ENCODE measurements at regions not wholly inside any gene's neighbourhood (a gene's known extent, or its start where the extent isn't known, plus 50 kb on each side); places are given as distances from the start of the nearest gene placed in this dataset.

GRCh38 chr17:70687421-70687820 is 518.1 kb downstream of the KCNJ2 start:
- no peaks in the 10 kb centered on the region for H3K36me3 ChIP-seq (replicated peaks in 1 of 2; ENCODE audit: control extremely low read depth in 1 of 2, control insufficient read depth in 1 of 2, extremely low read depth in 1 of 2, insufficient read depth in 2 of 2, low read length in 1 of 2)
- no CpG with 5 or more reads among the region's 1 CpG for WGBS (ENCODE audit: insufficient coverage)
- no peak overlapping the region for H3K27ac ChIP-seq (ENCODE audit: low read length in 2 of 2)
- TF ChIP-seq CTCF (IDR thresholded peaks at IDR 0.05) = no peak
- Mint-ChIP-seq H3K27ac (no peak overlapping the region), H3K4me3 (no peak overlapping the region), H3K27me3 (no peaks in the 10 kb centered on the region), H3K9me3 (ENCODE audit: insufficient read depth) (no peaks in the 10 kb centered on the region), H3K4me1 (no peaks in the 10 kb centered on the region)
- no peaks in the 10 kb centered on the region for H3K4me1 ChIP-seq (ENCODE audit: control insufficient read depth in 2 of 2, insufficient read depth in 2 of 2, low read length in 2 of 2)
- H3K79me2 ChIP-seq (ENCODE audit: control insufficient read depth, insufficient read depth, low read length) = no peaks in the 10 kb centered on the region
- no peaks in the 10 kb centered on the region for H3K9me3 ChIP-seq (ENCODE audit: control extremely low read depth in 1 of 3, control insufficient read depth in 2 of 3, insufficient read depth in 1 of 3, low read length in 2 of 3)
- H3K4me3 ChIP-seq (ENCODE audit: control extremely low read depth in 1 of 5, extremely low read depth in 1 of 5, insufficient read depth in 1 of 5, low read depth in 2 of 5, low read length in 4 of 5) = no peak overlapping the region
- no peak overlapping the region for H3K9ac ChIP-seq (ENCODE audit: low read length)
- ATAC-seq (ENCODE audit: low read depth) = no peak
- no peaks in the 10 kb centered on the region for H3K27me3 ChIP-seq (replicated peaks in 1 of 4; ENCODE audit: control extremely low read depth in 1 of 4, control insufficient read depth in 3 of 4, insufficient read depth in 4 of 4, low read length in 3 of 4)
- no peak for DNase-seq
- H2AFZ ChIP-seq (ENCODE audit: insufficient read depth, low read depth, low read length, poor library complexity, severe bottlenecking) = no peak overlapping the region
- intact Hi-C loops (cut with micrococcal nuclease) = no loop called here
- POLR2A ChIA-PET = no interaction called here
- no peaks in the 10 kb centered on the region for H4K20me1 ChIP-seq (ENCODE audit: control insufficient read depth, insufficient read depth, low read length, poor library complexity, severe bottlenecking)
- no peak overlapping the region for H3K4me2 ChIP-seq (replicated peaks; ENCODE audit: low read depth, low read length, poor library complexity, severe bottlenecking)
- CTCF ChIA-PET = no interaction called here

- WGBS (ENCODE audit: insufficient coverage) = 81% methylated on average over 2 of the region's 2 CpGs
- no peaks in the 10 kb centered on the region for H3K27me3 ChIP-seq (replicated peaks in 1 of 4; ENCODE audit: control extremely low read depth in 1 of 4, control insufficient read depth in 3 of 4, insufficient read depth in 4 of 4, low read length in 3 of 4)
Observed at GRCh38 chr17:70691150-70691549, 521.8 kb downstream of the KCNJ2 start.

More at GRCh38 chr17:70691150-70691549, 521.8 kb downstream of the KCNJ2 start:
- Mint-ChIP-seq H3K4me1 (no peaks in the 10 kb centered on the region), H3K27me3 (no peaks in the 10 kb centered on the region), H3K27ac (no peak overlapping the region), H3K4me3 (no peak overlapping the region), H3K9me3 (ENCODE audit: insufficient read depth) (no peaks in the 10 kb centered on the region)
- Histone ChIP-seq H2AFZ (ENCODE audit: insufficient read depth, low read depth, low read length, poor library complexity, severe bottlenecking) (no peak overlapping the region), H3K27ac (ENCODE audit: low read length in 2 of 2) (no peak overlapping the region), H3K4me1 (ENCODE audit: control insufficient read depth in 2 of 2, insufficient read depth in 2 of 2, low read length in 2 of 2) (no peaks in the 10 kb centered on the region), H3K79me2 (ENCODE audit: control insufficient read depth, insufficient read depth, low read length) (no peaks in the 10 kb centered on the region), H3K4me3 (ENCODE audit: control extremely low read depth in 1 of 5, extremely low read depth in 1 of 5, insufficient read depth in 1 of 5, low read depth in 2 of 5, low read length in 4 of 5) (no peak overlapping the region), H3K4me2 (replicated peaks; ENCODE audit: low read depth, low read length, poor library complexity, severe bottlenecking) (no peak overlapping the region), H4K20me1 (ENCODE audit: control insufficient read depth, insufficient read depth, low read length, poor library complexity, severe bottlenecking) (no peaks in the 10 kb centered on the region), H3K9me3 (ENCODE audit: control extremely low read depth in 1 of 3, control insufficient read depth in 2 of 3, insufficient read depth in 1 of 3, low read length in 2 of 3) (no peaks in the 10 kb centered on the region), H3K9ac (ENCODE audit: low read length) (no peak overlapping the region), H3K36me3 (replicated peaks in 1 of 2; ENCODE audit: control extremely low read depth in 1 of 2, control insufficient read depth in 1 of 2, extremely low read depth in 1 of 2, insufficient read depth in 2 of 2, low read length in 1 of 2) (no peaks in the 10 kb centered on the region)
- POLR2A ChIA-PET = no interaction called here
- ATAC-seq (ENCODE audit: low read depth) (no peak), DNase-seq (no peak)
- CTCF ChIA-PET = no interaction called here
- TF ChIP-seq CTCF (IDR thresholded peaks at IDR 0.05) (no peak), EZH2 (IDR thresholded peaks at IDR 0.05; ENCODE audit: borderline replicate concordance, insufficient read depth, low read depth, low read length, poor library complexity, severe bottlenecking) (no peak)
- intact Hi-C loops (cut with micrococcal nuclease) = no loop called here

All from B cell (primary cell).